GM19397 (cell line): ENCODE measurements at regions not wholly inside any gene's neighbourhood (a gene's known extent, or its start where the extent isn't known, plus 50 kb on each side); places are given as distances from the start of the nearest gene placed in this dataset.
"Not testable (repeated sequence)": the region's sequence is repeated elsewhere in the genome, so short reads cannot be mapped to it uniquely, and the experiment has no call there.

Source experiments
- ATAC-seq: cut with Tn5 transposase; IDR thresholded peaks from one replicate; pipeline ENCODE4 v1.9.1; 2021; ENCODE audit warnings: mild to moderate bottlenecking, moderate library complexity; ENCODE audit not compliant: unreplicated experiment

GRCh38 chr15:44848859-44849258, 107.6 kb upstream of the TERB2 start:
- not testable (repeated sequence) for ATAC-seq

GRCh38 chr15:44849701-44850403, 106.6 kb upstream of the TERB2 start:
- ATAC-seq: not testable (repeated sequence)

- peak; percentile 75 for ATAC-seq
These were observed 103.1 kb upstream of the TERB2 start for GRCh38 chr15:44853304-44853950.

GRCh38 chr15:44854696-44855095, 101.8 kb upstream of the TERB2 start:
- not testable (repeated sequence) for ATAC-seq

- not testable (repeated sequence) for ATAC-seq
These were observed 100.2 kb upstream of the TERB2 start for GRCh38 chr15:44856284-44856683.

GRCh38 chr15:44857164-44857710, 99.2 kb upstream of the TERB2 start:
- not testable (repeated sequence) for ATAC-seq

- not testable (repeated sequence) for ATAC-seq
These were observed 97.4 kb upstream of the TERB2 start for GRCh38 chr15:44859088-44859487.

GRCh38 chr15:44860168-44860567, 96.3 kb upstream of the TERB2 start:
- not testable (repeated sequence) for ATAC-seq

- no peak for ATAC-seq
These were observed 95.0 kb upstream of the TERB2 start for GRCh38 chr15:44861439-44861910.

- ATAC-seq: no peak
These were observed 94.6 kb upstream of the TERB2 start for GRCh38 chr15:44861917-44862316.

GRCh38 chr15:44862866-44863265, 93.6 kb upstream of the TERB2 start:
- not testable (repeated sequence) for ATAC-seq

GRCh38 chr15:44868100-44868499, 88.4 kb upstream of the TERB2 start:
- ATAC-seq: not testable (repeated sequence)

- ATAC-seq: not testable (repeated sequence)
These were observed 86.4 kb upstream of the TERB2 start for GRCh38 chr15:44870125-44870524.

- ATAC-seq: no peak
These were observed 83.4 kb upstream of the TERB2 start for GRCh38 chr15:44873103-44873502.

- ATAC-seq: no peak
These were observed 77.4 kb upstream of the TERB2 start for GRCh38 chr15:44879066-44879465.

GRCh38 chr15:44882499-44882968, 74.0 kb upstream of the TERB2 start:
- peak; percentile 68 for ATAC-seq

GRCh38 chr15:44883199-44883877, 73.1 kb upstream of the TERB2 start:
- no peak for ATAC-seq

- not testable (repeated sequence) for ATAC-seq
These were observed 57.4 kb upstream of the TERB2 start for GRCh38 chr15:44898890-44899651.

GRCh38 chr15:44899775-44900174, 56.7 kb upstream of the TERB2 start:
- ATAC-seq: not testable (repeated sequence)

GRCh38 chr15:44900796-44901195, 55.7 kb upstream of the TERB2 start:
- ATAC-seq: not testable (repeated sequence)
